ENCODE measurements at regions not wholly inside any gene's neighbourhood (a gene's known extent, or its start where the extent isn't known, plus 50 kb on each side); places are given as distances from the start of the nearest gene placed in this dataset.

DNA sequence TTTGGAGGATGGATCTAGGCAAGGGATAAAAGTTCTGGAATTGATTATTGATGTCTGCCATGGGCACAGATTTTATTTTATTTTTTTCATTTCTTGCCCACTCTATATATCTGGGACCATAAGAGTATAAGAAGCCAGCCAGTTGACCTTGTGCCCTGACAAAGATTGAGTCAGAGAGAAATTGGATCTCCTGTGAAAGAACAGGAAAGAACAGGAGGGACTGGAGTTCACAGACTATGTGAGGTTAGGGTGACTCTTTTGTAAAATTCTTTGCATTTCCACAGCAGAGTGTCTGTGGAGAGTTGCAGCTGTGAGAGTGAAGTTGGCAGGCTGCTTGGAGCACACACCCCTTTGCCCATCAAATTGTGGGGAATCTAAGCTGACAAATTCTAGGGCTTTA lies 358.4 kb upstream of the TBX3 start:
- Histone ChIP-seq H3K27me3 (ENCODE audit: control insufficient read depth in 2 of 2, insufficient read depth in 2 of 2, low read length in 2 of 2) (no peaks in the 10 kb centered on the region), H3K79me2 (ENCODE audit: insufficient read depth, low read length) (no peaks in the 10 kb centered on the region), H3K9ac (ENCODE audit: insufficient read depth, low read length, poor library complexity, severe bottlenecking) (no peak overlapping the region), H3K4me2 (replicated peaks; ENCODE audit: extremely low read depth, low read length, poor library complexity, severe bottlenecking) (no peak overlapping the region), H3K9me3 (replicated peaks in 1 of 2; ENCODE audit: control insufficient read depth in 1 of 2, insufficient read depth in 1 of 2, low read length in 2 of 2) (peaks cover 0 to 3% of the 10 kb centered on the region in 2 donors), H3K36me3 (replicated peaks in 1 of 2; ENCODE audit: control insufficient read depth in 1 of 2, insufficient read depth in 2 of 2, low read length in 2 of 2) (no peaks in the 10 kb centered on the region), H3K4me3 (replicated peaks in 1 of 3; ENCODE audit: low read depth in 2 of 3, low read length in 3 of 3) (no peak overlapping the region), H2AFZ (ENCODE audit: insufficient read depth, low read depth, low read length, poor library complexity, severe bottlenecking) (no peak overlapping the region), H4K20me1 (ENCODE audit: insufficient read depth, low read length) (no peaks in the 10 kb centered on the region), H3K4me1 (ENCODE audit: control insufficient read depth in 1 of 2, insufficient read depth in 2 of 2, low read length in 2 of 2) (no peaks in the 10 kb centered on the region), H3K27ac (ENCODE audit: low read depth in 1 of 2, low read length in 2 of 2) (no peak overlapping the region)
- no peak for DNase-seq
- no peak overlapping the region for H3K4me3 Mint-ChIP-seq
- no peak overlapping the region for H3K27ac Mint-ChIP-seq
- TF ChIP-seq, protein P1, sequence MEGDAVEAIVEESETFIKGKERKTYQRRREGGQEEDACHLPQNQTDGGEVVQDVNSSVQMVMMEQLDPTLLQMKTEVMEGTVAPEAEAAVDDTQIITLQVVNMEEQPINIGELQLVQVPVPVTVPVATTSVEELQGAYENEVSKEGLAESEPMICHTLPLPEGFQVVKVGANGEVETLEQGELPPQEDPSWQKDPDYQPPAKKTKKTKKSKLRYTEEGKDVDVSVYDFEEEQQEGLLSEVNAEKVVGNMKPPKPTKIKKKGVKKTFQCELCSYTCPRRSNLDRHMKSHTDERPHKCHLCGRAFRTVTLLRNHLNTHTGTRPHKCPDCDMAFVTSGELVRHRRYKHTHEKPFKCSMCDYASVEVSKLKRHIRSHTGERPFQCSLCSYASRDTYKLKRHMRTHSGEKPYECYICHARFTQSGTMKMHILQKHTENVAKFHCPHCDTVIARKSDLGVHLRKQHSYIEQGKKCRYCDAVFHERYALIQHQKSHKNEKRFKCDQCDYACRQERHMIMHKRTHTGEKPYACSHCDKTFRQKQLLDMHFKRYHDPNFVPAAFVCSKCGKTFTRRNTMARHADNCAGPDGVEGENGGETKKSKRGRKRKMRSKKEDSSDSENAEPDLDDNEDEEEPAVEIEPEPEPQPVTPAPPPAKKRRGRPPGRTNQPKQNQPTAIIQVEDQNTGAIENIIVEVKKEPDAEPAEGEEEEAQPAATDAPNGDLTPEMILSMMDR (IDR thresholded peaks at IDR 0.05) = no peak
- no peaks in the 10 kb centered on the region for H3K4me1 Mint-ChIP-seq
- no peaks in the 10 kb centered on the region for H3K27me3 Mint-ChIP-seq (ENCODE audit: low read depth in 3 of 3)
- peaks cover 0 to 5% (median 2%) of the 10 kb centered on the region in 7 donors for H3K9me3 Mint-ChIP-seq
- H3K36me3 Mint-ChIP-seq = no peaks in the 10 kb centered on the region
- intact Hi-C loops (cut with micrococcal nuclease) = no loop called here

DNA sequence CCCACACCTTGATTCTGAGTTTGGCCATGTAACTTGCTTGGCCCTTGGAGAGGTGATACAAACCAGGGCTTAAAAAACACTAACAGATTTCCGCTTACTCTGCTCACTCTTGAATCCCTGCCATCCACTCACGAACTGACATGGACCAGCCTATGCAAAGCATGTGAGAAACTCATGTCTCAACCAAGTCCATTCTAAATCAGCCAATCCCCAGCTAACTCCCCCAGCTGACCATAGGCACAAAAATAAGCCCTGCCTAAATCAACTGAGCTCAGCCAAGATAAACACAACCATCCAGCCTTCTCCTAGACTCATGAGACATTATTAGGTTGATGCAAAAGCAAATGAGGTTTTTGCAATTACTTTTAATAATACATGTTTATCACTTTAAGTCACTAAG lies 353.9 kb upstream of the TBX3 start:
- no peaks in the 10 kb centered on the region for H3K36me3 Mint-ChIP-seq
- no peaks in the 10 kb centered on the region for H3K4me1 Mint-ChIP-seq
- TF ChIP-seq, protein P1 (IDR thresholded peaks at IDR 0.05) = no peak
- no peaks in the 10 kb centered on the region for H3K36me3 ChIP-seq (replicated peaks in 1 of 2; ENCODE audit: control insufficient read depth in 1 of 2, insufficient read depth in 2 of 2, low read length in 2 of 2)
- H3K27ac Mint-ChIP-seq = no peak overlapping the region
- no peak overlapping the region for H3K4me2 ChIP-seq (replicated peaks; ENCODE audit: extremely low read depth, low read length, poor library complexity, severe bottlenecking)
- H3K27me3 ChIP-seq (ENCODE audit: control insufficient read depth in 2 of 2, insufficient read depth in 2 of 2, low read length in 2 of 2) = no peaks in the 10 kb centered on the region
- H4K20me1 ChIP-seq (ENCODE audit: insufficient read depth, low read length) = no peaks in the 10 kb centered on the region
- no peak overlapping the region for H3K4me3 ChIP-seq (replicated peaks in 1 of 3; ENCODE audit: low read depth in 2 of 3, low read length in 3 of 3)
- no peaks in the 10 kb centered on the region for H3K4me1 ChIP-seq (ENCODE audit: control insufficient read depth in 1 of 2, insufficient read depth in 2 of 2, low read length in 2 of 2)
- DNase-seq = no peak
- WGBS (ENCODE audit: insufficient coverage) = 67% methylated on average over 2 of the region's 2 CpGs
- H3K4me3 Mint-ChIP-seq = no peak overlapping the region
- intact Hi-C loops (cut with micrococcal nuclease) = no loop called here
- H3K79me2 ChIP-seq (ENCODE audit: insufficient read depth, low read length) = no peaks in the 10 kb centered on the region
- peaks cover 0 to 3% of the 10 kb centered on the region in 2 donors for H3K9me3 ChIP-seq (replicated peaks in 1 of 2; ENCODE audit: control insufficient read depth in 1 of 2, insufficient read depth in 1 of 2, low read length in 2 of 2)
- H2AFZ ChIP-seq (ENCODE audit: insufficient read depth, low read depth, low read length, poor library complexity, severe bottlenecking) = no peak overlapping the region
- H3K9me3 Mint-ChIP-seq = peaks cover 0 to 5% (median 0%) of the 10 kb centered on the region in 7 donors
- H3K9ac ChIP-seq (ENCODE audit: insufficient read depth, low read length, poor library complexity, severe bottlenecking) = no peak overlapping the region
- no peak overlapping the region for H3K27ac ChIP-seq (ENCODE audit: low read depth in 1 of 2, low read length in 2 of 2)
- H3K27me3 Mint-ChIP-seq (ENCODE audit: low read depth in 3 of 3) = peaks cover 0 to 2% (median 0%) of the 10 kb centered on the region in 3 donors
